ENCODE measurements at regions not wholly inside any gene's neighbourhood (a gene's known extent, or its start where the extent isn't known, plus 50 kb on each side); places are given as distances from the start of the nearest gene placed in this dataset.
"Not testable (repeated sequence)": the region's sequence is repeated elsewhere in the genome, so short reads cannot be mapped to it uniquely, and the experiment has no call there.

DNA sequence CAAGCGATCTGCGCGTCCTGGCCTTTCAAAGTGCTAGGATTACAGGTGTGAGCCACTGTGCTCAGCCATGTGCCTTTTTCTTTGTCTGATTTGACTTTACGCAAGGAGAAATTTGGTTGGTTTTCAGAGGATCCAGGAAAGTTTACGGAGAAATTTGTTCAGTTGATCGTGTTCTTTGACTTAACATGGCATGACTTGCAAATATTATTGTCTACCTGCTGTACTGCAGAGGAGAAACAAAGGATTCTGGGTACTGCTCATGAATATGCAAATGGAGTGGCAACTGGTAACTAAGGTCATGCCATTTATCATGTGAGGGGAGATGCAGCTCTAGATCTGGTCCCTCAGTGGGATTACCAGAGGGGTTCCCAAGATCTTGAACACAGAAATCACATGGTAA lies 68.8 kb upstream of the CHD6 start:
- no peak for DNase-seq (ENCODE audit: extremely low read depth, low read depth)

DNA sequence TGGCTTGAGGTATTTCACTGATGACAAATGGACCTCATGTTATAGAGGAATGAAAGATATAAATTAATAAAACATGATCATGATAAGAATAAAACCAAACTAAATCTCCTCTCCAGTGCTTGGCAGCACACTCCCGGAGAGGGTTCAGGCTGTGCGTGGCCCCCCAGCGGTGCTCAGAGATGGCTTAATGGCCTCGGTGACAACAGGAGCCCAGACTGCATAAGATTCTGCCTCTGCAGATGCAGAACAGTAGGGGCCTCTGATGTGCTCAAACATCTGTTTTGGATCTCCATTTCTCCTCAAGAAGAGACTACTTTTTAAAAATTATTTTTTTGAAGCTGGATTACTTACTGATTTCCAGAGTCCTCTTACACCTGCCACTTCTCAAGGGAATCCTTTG lies 67.0 kb upstream of the CHD6 start:
- not testable (repeated sequence) for DNase-seq (ENCODE audit: extremely low read depth, low read depth)

DNA sequence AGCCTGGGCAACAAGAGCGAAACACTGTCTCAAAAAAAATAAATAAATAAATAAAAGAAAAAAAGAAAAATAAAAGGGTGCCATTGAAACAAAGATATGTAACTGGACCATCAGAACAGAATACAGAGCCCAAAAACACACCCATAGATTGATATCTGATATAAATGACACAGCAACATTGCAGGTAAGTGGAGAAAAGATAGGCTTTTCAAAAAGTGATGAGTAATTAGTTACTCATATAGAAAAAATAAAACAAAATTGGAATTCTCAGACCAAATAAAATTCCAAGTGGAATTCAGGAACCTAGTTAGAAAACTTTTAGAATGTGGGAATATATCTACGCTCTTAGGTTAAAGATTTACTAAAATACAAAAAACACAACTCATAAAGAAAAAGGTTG lies 60.6 kb upstream of the CHD6 start:
- DNase-seq (ENCODE audit: extremely low read depth, low read depth), result no peak

DNA sequence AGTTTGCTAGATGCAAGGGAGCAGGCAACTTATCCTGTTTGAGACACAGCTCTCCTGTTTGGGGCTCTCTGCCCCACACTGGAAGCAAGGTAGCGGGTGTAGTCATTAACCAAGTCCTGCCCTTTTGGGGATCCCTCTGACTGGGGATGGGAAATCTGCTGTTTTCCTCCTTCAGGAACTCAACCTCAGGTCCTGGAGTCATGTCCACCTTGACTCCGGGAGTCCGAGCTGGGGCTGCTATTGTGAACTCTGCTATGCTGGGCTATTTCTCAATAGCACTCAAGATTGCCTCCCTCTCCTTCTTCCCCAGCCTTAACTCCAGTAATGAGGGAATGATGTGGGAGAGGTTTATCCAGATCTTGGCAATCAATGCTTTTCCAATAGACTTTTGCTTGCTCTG lies 54.1 kb upstream of the CHD6 start:
- no peak for DNase-seq (ENCODE audit: extremely low read depth, low read depth)

DNA sequence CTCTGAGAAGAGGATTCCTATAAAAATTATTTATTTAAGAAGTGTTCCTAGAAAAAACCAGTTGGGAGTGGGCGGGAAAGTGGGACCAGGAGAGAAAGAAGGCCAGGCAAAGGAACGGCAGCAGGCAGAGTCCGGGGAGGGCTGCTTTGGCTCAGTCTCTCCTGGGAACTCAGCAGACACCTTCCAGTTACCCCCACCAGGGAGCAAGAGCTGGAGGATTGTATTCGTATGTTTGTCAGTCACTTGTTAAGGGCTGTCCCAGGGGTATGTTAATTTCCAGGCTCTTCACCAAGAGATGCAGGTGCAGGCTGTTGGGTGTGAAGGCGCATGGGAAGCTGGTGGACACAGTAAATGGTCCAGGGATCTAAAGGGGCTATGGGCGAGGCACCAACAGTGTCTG lies 53.0 kb upstream of the CHD6 start:
- no peak for DNase-seq (ENCODE audit: extremely low read depth, low read depth)

DNA sequence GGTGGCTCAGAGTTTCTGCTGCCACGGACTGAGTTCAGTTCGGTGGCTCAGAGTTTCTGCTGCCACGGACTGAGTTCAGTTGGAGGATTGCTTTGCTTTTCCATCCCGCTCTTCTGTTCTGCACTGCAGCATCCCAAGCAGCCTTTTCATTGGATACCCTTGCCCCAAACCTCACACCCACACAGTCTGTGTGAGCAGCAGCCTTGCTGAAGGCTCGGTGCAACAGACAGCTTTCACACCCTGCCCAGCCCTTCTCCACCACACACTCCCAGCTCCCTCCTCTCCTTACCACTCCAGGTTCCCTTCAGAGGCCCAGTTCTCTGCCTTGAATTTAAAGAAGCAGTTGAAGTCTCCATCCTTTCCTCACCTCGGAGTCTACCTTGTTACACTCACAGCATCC lies 52.5 kb upstream of the CHD6 start:
- DNase-seq (ENCODE audit: extremely low read depth, low read depth), result no peak

DNA sequence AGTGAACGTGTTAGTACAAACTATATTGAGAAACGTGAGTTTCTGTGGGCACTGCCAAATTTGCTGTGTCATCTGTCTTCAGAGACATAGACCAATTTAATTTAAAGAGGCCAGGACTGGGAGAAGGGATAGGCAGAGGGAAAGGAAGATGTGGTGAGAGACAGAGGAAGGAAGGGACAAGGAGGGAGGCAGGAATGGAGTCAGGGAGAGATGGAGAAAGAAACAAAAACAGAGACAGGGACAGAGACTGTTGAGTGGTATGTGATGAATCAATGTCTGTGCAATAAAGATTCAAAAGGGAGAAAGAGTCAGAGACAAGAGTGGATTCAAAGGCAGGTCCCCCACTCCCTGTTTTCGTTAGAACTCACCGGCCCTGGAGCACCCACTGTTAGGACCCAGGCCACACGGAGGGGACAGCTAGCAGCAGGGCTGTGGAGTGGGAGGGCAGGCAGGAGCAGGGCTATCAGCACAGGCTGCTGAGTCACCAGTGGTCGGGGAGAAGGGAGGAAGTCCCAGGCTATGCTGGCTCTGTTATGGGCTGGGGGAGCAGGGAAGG lies 51.6 kb upstream of the CHD6 start:
- peak; percentile 52 for DNase-seq (ENCODE audit: extremely low read depth, low read depth)

DNA sequence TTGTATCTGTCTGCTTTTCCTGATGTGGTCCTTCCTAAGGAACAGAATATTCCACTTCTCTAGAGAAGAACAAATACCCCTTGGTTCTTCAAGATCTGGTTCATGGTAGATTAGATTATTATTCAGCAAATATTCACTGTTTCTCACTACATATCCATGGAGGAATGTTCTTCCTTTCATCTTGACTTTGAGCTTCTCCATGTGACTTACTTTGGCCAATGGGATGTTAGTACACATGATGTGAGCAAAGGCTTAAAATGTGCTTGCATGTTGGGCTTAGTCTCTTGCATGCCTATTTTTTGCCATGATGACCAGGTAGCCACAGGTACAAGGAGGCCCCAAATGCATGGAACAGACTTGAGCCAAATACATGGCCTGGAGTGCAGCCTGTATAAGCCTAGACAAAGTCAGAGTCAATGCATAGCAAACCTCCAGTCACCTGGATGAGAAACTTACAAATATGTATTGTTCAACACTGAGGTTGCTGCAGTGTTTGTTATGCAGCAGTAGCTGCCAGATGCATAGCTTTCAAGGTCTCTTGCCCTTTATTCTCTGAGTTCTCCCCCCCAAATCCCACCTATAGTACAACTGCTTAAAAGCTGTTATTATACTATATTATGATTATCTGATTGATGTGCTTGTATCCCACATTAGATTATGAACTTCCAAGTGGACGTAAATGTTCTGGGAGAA lies 50.0 kb upstream of the CHD6 start:
- DNase-seq (ENCODE audit: extremely low read depth, low read depth), result no peak

Small RNAs in the stretch of these regions (small RNA-seq; reads per million reads assigned to genes)
- gene RF00568 (0 to 0.06 reads per million in 2 experiments), gene RNU6-1018P (0 reads per million in 2 experiments)
